ENCODE measurements at regions not wholly inside any gene's neighbourhood (a gene's known extent, or its start where the extent isn't known, plus 50 kb on each side); places are given as distances from the start of the nearest gene placed in this dataset.

DNA sequence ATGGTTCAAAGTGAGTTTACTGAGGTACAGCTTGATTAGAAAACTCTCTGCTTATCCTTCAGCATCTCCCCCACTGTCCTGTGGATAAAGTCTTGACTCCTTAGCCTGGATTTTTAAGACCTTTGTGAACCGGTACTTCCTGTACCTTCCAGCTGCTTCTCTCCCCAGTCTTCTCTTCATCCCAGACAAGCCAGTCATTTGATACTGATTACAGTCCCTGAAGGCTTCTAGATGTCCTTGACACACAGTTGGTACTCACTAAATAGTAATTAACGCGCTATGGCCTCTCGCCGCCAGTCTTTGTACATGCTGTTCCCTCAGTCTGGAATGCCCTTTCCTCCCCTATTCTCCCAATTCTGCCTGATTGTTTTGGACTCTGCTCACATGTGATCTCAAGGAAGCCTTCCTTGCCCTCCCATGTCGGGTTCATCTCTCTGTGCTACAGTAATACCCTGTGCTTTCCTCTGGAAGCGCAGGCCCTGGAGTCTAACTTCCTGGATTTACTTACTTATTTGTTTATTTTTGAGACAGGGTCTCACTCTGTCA lies 50.6 kb upstream of the PTGR2 start:
- DNase-seq: no peak

DNA sequence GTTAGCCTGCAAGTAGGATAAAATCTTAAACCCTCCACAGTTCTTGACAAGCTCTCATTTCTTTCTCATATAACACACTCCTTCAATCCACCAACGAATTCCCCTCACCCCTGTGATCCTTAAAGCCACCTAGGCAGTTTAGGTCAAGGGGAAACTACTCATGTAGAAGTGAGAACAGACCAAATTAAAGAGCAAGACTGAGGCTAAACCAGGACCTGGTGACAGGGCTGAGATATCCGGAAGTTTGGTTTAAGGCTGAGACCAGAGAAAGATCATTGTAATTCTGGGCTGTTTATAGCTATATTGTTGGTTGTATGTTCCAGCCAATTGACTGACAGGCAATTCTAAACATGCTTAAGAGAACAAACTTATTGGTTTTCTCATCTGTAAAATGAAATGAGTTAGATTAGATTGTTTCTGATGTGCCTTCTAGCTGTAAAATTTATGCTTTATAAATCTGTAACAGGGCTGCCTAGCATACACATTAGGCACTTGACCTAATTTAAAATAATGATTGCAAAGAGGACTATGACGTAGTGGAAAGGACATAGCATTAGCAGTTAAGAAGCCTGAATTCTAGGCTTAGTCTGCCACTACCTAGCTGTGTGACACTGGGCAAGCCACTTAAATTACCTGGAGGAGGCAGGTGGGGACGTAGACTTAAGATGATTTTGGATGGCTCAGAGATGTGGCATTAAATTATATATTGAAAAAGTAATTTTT lies 53.9 kb upstream of the PTGR2 start:
- DNase-seq: no peak

DNA sequence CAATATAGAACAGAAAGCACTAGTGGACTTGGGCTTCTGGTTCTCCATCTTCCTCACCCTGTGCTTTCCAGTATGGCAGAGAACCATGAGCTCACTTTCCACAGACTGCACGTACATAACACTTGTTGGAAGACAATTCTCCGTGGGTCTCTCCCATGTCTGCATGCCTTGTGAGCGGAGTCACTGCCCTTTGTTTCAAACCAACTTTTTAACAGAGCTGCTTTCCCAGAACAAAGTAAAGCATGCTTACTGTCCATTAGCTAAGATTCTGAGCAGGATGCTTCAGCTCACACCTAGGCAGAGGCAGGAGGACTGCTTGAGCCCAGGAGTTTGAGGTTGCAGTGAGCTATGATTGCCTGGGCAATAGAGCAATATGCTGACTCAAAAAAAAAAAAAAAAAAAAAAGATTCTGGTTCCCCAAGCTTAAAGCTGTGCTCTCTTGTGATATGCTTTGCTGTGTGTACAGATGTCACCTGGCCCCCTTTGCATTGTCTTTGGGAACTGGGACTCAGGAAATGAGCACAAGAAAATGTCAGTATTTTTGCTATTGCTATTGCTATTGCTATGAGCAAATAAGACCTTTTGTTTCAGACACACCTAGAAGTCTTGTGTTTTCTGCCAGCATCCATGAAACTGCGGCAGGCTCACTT lies 54.6 kb upstream of the PTGR2 start:
- DNase-seq: no peak

DNA sequence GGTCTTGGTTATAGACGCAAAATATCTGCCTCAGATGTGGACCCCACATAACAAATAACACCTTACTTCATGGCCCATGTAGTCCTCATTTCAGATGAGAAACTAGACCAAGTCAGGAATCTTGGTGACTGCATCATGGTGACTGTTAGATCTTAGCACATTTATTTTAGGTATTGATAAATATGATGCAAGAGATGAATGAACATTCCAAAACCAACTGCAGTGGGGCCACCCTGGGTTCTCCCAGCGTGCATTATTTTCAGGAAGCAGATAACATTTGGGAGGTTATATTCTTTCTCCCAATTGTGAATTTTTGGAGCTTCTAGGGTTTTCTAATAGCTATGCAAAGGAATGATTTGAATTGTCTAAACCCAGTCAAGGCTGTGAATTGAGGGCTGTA lies 55.2 kb upstream of the PTGR2 start:
- DNase-seq: no peak

DNA sequence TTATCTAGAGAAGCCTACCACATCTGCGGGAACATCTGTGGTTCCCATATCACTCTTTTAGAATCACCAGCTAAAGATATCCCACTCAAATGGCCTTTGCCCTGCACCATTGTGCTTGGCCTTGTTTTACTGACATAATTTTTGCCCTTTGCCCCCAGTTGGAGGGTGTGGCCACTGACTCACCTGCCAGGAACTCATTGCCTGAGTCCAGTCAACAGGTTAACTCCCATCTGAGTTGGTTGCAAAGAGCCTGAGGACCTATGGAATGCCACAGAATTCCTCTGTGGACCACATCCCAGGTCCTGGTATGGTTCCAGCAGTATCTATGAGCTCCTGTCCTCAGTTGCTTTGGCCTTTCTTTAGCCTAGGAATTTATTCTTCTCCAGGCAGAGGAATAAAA lies 55.7 kb upstream of the PTGR2 start:
- DNase-seq: no peak

DNA sequence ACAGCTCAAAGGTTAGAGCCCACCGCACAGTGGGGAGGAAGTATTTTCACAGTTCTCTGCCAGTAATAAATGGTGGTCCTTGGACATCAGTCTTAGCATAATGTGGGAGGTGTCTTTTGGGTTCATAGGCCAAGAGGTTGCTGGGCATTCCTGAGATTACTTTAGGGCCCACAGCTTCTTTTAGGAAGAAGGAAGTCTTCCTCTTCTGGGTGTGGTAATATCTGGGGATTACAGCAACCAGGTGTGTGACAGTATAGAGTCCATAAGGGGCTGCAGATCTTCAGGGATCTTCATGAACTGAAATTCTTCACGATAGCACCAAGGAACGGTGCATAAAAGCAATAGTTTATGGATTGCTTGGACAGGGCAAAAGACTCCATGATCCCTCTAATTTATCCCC lies 56.2 kb upstream of the PTGR2 start:
- DNase-seq: no peak

DNA sequence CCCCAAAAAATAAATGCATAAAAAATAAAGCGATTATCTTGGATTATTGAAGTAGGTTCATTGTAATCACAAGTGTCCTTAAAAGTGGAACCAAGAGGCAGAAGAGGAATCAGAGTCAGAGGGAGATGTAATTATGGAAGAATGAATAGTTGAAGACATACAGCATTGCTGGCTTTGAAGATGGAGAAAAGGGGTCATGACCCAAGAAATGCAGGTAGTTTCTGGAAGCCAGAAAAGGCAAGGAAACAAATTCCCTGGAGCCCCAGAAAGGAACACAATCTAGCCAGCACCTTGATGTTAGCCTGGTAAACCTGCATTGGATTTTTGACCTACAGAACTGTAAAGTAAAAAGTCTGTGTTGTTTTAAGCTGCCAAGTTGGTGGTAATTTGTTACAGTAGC lies 57.5 kb upstream of the PTGR2 start:
- DNase-seq: no peak

DNA sequence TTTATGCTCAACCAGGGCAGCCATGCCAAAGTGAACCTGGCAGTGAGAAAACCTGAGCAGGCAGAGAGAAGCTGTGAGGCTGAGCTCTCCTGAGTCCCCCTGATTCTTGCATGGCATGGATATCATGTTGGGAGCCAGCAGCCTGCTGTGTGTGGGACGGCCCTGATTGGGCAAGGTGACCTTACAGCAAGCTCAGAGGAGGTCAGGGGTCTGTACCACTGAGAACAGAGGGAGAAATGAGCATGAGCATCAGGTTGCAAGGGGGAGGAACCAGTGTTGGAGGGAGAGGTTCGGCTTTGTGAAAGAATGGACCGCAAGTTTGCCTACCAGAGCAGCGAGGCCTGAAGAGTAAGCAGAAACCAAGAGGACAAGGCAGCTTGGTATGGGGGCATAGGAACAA lies 59.1 kb upstream of the PTGR2 start:
- DNase-seq: no peak

DNA sequence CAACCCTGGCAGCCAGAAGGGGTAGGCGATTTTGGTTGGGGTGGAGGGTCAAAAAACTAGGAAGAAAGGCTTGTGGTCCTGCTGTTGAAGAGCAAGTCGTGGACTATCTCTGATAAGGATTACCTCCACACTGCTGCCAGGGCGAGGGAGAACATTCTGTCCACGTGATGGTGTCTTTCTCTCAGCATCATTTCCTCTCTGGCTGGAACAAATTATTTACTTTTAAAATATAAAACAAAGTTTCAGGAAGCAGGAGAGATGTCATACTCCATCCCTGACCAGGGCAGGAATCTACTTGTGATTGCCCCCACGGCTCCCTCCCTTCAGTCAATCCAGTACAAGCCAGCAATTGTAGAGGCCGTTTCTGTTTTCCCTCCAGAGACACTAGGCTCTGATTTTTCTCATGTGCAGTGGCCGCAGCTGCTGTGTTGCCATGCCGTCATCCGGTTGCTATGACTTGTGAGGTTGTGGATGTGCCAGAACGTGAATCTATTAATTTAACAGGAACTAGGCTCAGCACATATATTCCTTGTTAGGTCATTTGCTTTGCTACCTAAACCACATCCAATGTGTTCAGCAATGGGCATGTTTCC lies 61.5 kb upstream of the PTGR2 start:
- no peak for DNase-seq

DNA sequence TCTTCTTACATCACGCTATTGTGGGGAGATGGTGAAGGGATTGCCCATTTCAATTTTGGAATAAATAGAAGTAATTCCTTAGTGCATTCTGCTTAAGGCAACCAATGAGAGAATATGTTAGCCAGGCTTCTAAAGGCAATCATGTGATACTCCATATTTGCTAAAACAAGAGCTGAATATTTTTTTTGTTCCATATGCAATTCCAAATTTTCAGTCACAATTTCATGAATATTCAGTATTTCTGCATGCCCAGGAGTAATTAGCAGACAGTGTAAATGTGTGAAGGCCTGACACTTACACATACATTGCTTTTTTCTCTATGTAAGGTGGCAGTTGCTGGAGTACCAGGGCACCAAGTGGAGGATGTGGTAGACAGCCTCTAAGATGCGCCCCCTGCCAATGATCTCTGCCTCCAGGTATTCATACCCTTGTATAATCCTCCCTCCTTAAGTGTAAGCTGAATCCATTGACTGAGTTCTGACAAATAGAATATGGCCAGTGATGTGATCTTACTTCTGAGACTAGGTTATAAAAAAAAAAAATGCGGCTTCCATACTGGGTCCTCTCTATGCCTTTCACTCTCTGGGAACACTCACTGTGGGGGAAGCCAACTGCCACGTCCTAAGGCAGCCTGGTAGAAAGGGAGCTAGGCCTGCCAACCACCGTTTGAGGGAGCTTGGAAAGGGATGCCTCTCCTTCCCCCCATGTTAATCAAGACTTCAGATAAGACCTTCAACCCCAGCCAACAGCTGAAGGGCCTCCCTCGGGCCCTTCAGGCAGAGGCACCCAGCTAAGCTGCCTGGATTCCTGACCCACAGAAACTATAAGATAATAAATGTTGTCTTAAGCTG lies 62.7 kb upstream of the PTGR2 start:
- no peak for DNase-seq

DNA sequence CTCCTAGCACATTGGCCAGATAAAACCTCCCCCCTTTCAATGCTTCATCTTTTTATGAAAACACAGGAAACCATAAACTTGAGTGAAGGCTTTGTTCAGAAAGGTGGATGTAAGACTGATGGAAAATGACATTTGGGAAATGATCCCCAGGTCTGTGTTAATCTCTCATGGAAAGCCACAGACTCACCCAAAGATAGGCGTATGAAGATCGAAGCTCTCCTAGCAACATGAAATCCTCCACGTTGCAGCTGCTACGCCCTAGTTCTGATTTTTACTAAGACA lies 63.4 kb upstream of the PTGR2 start:
- no peak for DNase-seq

DNA sequence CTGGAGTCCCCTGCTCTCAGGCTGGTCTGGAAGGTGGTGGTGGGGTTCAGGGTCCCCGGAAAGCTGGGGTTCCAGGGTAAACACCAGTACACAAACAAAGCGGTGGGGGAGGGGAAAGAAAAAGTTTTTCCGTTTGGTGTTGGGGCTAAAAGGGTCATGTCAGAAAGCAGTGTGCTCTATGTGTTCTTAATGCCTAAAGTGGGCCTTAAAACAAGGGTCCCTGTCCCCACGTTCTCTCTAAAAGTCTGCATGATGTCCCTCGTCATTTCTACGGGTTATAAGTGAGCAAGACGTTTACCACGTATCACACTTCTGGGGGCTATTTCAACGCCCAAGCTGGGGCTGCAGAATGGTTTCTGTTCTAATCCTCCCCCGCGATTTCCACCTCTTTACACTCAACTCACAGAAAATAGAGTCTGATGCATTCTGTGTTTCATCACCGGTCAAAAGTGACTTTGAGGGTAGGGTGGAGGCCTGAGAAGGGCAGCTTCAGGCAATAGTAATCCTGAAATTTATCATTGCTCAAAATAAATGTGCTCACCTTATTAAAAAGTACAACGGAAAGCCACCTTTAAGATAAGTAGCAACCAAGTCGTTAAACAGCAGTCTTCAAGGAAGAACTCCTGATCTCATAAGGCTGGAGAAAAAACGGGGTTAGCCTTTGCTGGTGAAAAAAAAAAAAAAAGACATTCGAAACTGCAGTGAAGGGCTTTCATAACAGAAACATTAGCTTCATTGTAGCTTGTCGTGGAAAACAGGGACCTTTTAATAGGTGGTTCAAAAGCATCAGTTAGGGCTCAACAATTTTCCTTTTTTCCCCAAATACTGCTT lies 63.9 kb upstream of the PTGR2 start:
- peak; percentile 45 for DNase-seq

DNA sequence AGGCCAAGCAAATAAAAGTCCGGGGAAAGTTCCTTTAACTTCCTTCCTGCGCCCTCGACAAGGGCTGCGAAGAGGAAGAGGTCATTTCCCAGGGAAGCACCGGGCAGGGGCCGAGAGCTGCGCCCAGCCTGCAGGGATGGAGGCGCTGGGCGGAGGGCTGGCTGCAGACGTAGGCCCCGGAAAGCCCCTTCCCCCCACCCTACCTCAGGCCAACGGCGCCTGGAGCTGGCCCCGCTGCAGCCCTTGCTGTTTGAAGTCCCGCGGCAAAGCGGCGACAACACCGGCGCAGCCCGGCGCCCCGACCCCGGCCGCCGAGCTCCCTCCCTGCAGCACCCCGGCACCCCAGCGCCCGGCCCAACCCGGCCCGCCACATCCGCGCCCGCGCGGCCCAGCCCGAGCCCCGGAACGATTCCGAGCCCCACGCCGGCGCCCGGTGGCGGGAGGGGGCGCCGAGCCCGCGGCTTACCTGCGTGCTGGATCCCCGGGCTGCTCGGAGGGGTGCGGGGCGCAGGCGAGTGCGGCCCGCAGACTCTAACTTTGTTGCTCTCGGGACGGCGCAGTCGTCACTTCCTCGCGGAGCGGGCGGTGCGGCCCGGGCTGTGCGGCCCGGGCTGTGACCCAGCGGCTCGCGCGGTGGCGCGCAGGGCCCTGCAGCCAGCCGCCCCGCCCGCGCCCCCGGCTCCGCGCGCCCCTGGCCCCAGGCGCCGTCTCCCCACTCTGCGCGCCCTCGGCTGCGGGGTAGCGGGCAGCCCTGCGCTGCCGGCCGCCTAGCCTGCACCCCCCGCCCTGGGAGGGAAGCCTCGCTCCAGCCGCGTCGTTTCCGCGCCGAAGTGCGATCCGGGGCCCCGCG lies 64.8 kb upstream of the PTGR2 start:
- DNase-seq: peak; percentile 63

DNA sequence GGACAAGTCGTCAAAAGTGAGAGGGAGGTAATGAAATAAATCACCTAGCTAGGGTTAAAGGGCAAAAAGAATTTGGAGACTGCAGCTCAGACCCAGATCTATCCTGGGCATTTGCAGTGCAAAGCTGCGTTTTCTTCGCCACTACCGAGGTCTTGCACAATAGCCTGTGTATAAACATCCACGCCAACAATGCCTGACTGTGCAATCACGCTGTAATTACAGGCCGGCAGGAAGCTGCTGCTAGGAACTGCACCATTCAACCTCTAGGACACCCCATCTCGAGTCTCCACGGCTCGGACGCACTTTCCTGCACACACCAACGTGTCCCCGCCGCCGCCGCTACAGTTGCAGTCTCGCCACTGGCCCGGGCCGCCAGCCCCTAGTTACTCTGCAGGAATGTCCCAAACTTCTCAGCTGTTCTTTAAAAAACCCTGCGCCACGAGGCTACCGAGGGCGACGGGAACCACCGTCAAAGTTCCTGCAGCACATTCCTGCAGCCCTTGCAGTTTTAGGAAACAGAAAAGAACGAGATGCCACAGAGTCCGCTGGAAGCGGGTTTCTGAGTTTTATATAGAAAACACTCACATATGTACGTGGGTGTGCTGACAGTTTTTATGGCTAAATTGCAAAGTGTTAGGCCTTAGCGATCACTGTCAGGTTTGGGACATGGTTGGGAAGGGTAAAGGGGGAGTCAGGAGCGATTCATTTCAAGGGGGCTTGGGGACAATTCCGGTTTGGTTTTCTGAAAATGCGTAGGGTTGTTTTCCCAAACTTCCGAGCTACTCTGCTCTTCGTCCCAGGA lies 65.6 kb upstream of the PTGR2 start:
- DNase-seq: peak; percentile 53

DNA sequence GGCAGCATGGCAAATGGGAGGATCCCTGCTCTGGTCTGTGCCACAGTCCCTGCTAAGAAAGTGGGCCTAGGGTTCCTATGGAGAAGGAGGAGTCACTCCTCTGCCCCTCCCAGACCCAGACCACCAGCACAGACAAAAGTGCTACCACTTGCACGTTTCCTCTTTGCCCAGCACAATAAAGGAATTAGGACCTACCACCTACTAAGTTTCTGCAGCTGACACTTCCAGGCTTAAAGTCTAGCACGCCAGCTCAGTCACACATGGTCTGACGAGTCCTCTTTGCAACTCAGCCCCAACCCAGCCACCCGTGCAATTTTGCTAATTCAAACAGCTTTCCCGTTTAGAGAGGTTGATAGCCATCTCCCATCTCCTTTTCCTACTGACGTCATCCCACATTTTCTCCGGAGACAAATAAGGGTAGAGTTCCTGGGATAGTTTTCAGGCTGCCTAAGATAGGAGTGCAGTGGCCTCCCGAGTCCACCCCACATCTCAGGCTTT lies 66.2 kb upstream of the PTGR2 start:
- no peak for DNase-seq

DNA sequence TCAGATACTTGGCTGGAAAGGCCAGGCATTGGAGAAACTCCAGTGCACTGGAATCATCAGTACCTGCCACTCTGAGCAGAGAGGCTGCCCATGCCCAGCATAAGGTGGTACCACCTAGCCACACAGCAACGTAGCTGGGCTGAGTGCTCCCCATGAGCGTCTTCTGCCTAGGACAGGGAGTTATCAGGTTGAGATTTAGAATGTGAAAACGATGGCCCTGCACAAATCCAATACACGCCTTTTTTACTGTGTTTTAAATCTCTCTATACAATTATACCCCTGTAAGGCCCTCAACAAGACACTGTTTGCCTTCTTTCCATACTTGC lies 66.7 kb upstream of the PTGR2 start:
- no peak for DNase-seq

DNA sequence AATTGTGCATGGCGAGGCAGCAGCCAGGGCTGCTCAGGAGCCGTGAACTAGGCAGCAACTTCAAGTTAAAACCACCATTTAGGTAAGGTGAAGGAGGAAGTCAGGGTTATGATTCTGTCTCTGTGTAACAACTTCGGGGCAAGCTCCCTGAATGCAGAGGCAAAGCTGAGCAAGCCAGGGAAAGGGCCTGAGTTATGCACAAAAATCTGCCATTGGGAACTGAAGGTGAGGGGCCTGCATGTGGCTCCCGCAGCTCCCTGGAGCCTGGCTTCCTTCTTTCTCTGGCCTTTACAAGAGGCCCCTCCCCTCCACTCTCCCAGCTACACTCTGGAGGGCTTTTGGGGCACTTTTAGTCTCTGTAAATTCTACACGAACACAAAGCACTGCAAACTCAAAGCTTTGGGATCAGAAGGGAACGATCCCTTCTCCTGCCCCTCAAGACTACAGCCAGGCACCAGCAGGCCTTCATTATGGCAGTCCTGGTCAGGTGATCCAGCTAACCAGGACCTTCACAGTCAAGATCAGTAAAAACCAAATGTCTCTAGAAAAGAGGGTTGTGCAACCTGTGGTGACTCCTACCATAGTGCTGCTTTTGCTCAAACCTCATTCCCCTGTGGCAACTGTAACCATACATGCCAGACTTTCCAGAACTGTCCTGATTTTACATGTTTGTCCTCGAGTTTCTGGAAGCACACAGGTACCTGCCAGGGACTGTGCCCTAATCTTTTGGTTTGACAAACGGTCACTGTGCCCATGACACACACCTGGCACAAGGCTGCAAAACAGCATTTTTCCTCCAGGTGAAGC lies 67.2 kb upstream of the PTGR2 start:
- DNase-seq: no peak

DNA sequence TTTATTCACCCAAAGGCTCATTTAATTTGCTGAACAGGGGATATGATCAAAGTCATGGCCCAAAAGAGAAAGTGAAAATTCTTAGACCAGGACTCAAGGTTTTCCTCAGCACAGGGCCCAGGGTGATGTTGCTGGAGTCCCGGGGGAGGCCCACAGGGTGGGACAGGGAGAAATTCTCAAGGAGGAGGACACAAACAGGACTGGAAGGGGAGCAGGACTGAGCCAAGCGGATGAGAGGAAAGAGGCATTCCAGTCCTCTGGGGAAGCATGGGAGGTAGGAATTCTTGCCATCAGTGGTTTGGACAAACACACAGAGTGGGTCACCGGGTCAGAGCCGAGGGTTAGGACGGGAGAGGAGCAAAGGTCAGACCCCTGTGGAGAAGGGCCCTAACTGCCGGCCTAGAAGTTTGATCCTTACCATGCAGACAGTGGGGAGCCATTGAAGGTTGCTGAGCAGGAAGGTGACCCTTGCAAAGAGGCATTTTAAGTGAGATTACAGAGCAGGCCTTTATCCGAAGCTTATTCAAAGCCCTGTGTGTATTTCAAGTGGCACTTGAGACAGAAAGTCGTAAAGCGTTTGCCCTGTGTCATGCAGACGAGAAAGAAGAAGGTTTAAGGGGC lies 68.4 kb upstream of the PTGR2 start:
- no peak for DNase-seq

DNA sequence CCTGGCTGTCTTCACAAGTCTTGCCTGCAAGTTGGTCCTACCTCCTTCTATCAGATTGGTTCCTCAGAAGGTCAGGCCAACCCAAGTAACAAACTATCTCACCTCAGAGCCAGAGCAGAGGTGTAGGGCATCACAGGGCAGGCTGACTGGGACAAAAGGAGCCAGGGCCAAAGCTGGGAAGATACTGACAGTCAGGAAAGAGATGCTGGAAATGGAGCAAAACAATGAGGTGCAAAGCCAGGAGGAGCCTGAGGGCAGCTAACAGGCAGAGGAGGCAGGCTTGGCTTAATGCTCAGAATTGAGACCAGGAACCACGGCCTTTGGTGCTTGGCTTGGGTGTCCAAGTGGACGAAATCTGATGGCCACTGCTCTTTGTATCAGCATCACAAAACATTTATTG lies 68.4 kb upstream of the PNMA1 start:
- DNase-seq: no peak
